Erythroblast (primary cell): ENCODE measurements at regions not wholly inside any gene's neighbourhood (a gene's known extent, or its start where the extent isn't known, plus 50 kb on each side); places are given as distances from the start of the nearest gene placed in this dataset.

Experiments used
- GATA1 ChIP-seq: IDR thresholded peaks from 2 replicates; pipeline ENCODE4 v1.6.1; 2011; ENCODE audit warnings: low read depth, mild to moderate bottlenecking, control low read depth, low read length, moderate library complexity
- POLR2A ChIP-seq: IDR thresholded peaks from 2 replicates; pipeline ENCODE4 v1.6.1; 2011; ENCODE audit warnings: mild to moderate bottlenecking, low read length

DNA sequence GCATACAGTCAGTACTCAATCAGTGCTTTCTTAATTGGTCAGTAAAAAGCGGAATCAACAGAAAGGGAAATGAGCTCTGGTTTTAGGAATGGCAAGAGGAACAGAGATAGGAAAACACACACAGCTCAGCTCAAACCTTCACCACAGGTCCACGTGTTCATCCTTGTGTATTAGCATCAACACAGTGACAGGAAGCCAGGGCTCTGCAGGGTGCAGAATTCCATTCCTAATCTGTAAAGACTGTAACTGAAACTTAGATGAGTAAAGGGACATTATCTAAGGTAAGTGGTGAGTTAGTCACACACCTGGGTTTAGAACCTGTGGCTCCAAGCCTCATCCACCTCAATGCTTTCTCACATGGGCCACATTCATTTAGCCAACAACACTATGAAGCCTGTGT is 1242.2 kb upstream of the TMEM132C start:
- no peak for TF ChIP-seq POLR2A
- TF ChIP-seq GATA1 = no peak
